Kidney (tissue), 13 donors: ENCODE measurements at regions not wholly inside any gene's neighbourhood (a gene's known extent, or its start where the extent isn't known, plus 50 kb on each side); places are given as distances from the start of the nearest gene placed in this dataset.
A peak's percentile ranks its signal among the peaks of the same experiment; 100 is the strongest.

ENCODE experiments used
- DNase-seq, 5 donors: peaks; one replicate each; pipeline ENCODE4 v3.0.0-alpha.2; 2013 to 2020
- FAIRE-seq: peaks from 2 replicates; lab custom pipeline; 2012; peaks lifted over from hg19 to GRCh38; lab: Jason Lieb, UNC
- H3K27ac ChIP-seq, 2 donors: one replicate each; pipeline ENCODE4 v1.7.0; 2013; ENCODE audit warnings: low read depth in 2 of 2, low read length in 2 of 2, inconsistent platforms in 1 of 2
- H3K27me3 ChIP-seq: one replicate; pipeline ENCODE4 v1.7.1; 2013; ENCODE audit warnings: low read length, inconsistent platforms; ENCODE audit not compliant: control insufficient read depth, insufficient read depth
- H3K36me3 ChIP-seq, 3 donors: one replicate each; pipeline versions ENCODE4 v1.7.0 to v1.7.1; 2013; ENCODE audit warnings: low read length in 3 of 3, control low read depth in 1 of 3, inconsistent platforms in 1 of 3; ENCODE audit not compliant: insufficient read depth in 3 of 3, control insufficient read depth in 2 of 3
- H3K4me1 ChIP-seq, 3 donors: one replicate each; pipeline versions ENCODE4 v1.7.0 to v1.7.1; 2013; ENCODE audit warnings: low read length in 3 of 3, inconsistent platforms in 1 of 3, low read depth in 1 of 3; ENCODE audit not compliant: control insufficient read depth in 2 of 3, insufficient read depth in 2 of 3
- H3K4me3 ChIP-seq, 3 donors: one replicate each; pipeline versions ENCODE4 v1.7.0 to v1.8.1; 2013; ENCODE audit warnings: low read length in 3 of 3, control low read depth in 1 of 3, inconsistent platforms in 1 of 3
- H3K9ac ChIP-seq, 3 donors: one replicate each; pipeline versions ENCODE4 v1.7.0 to v1.7.1; 2013; ENCODE audit warnings: low read length in 3 of 3, control low read depth in 1 of 3, inconsistent platforms in 1 of 3
- H3K9me3 ChIP-seq, 3 donors: one replicate each; pipeline versions ENCODE4 v1.7.0 to v1.7.1; 2013; ENCODE audit warnings: low read length in 3 of 3, control low read depth in 1 of 3, inconsistent platforms in 1 of 3; ENCODE audit not compliant: control insufficient read depth in 2 of 3, insufficient read depth in 1 of 3
- CTCF ChIP-seq: IDR thresholded peaks from 3 replicates; pipeline ENCODE4 v1.5.1; 2012; ENCODE audit warnings: mild to moderate bottlenecking, moderate library complexity, borderline replicate concordance; ENCODE audit not compliant: insufficient read depth; ENCODE audit errors: extremely low read depth
- intact Hi-C: fragments of 100-400 bp; cut with DNase I; formaldehyde crosslinking; loops from one replicate; pipeline ENCODE4 v1.11.1; 2022
- donor health status: control.
- donor health status: control.
- donor health status: control.
- donor health status: control.
- donor health status: control.
- donor health status: DM: yes; HTN: yes; CAD: no.
- donor health status: Normal renal cell carcinoma (clear cell type).

GRCh38 chr6:40148882-40149573, 214.8 kb upstream of the MOCS1 start:
- Histone ChIP-seq H3K4me3 (no peak overlapping the region), H3K4me1 (peaks cover 0 to 3% (median 0%) of the 10 kb centered on the region in 3 donors), H3K36me3 (no peaks in the 10 kb centered on the region), H3K9ac (no peak overlapping the region), H3K9me3 (no peaks in the 10 kb centered on the region), H3K27ac (no peak overlapping the region), H3K27me3 (no peaks in the 10 kb centered on the region)
- no peak for TF ChIP-seq CTCF
- FAIRE-seq: no peak
- intact Hi-C loops: no loop called here
- DNase-seq: no peak

GRCh38 chr6:40146902-40147301, 212.6 kb upstream of the MOCS1 start:
- FAIRE-seq: no peak
- H3K36me3 ChIP-seq: no peaks in the 10 kb centered on the region
- H3K27me3 ChIP-seq: no peaks in the 10 kb centered on the region
- peak in 1 of 5 donors; percentile 3 for DNase-seq
- peaks cover 0 to 3% (median 0%) of the 10 kb centered on the region in 3 donors for H3K4me1 ChIP-seq
- H3K27ac ChIP-seq: no peak overlapping the region
- no peak overlapping the region for H3K4me3 ChIP-seq
- intact Hi-C loops: no loop called here
- H3K9ac ChIP-seq: no peak overlapping the region
- TF ChIP-seq CTCF: no peak
- no peaks in the 10 kb centered on the region for H3K9me3 ChIP-seq

GRCh38 chr6:40139447-40139846, 205.2 kb upstream of the MOCS1 start:
- H3K27ac ChIP-seq: no peak overlapping the region
- DNase-seq: no peak
- no peaks in the 10 kb centered on the region for H3K9me3 ChIP-seq
- no peaks in the 10 kb centered on the region for H3K27me3 ChIP-seq
- no peak for TF ChIP-seq CTCF
- no peak overlapping the region for H3K9ac ChIP-seq
- intact Hi-C loops: no loop called here
- peaks cover 0 to 3% (median 0%) of the 10 kb centered on the region in 3 donors for H3K4me1 ChIP-seq
- H3K4me3 ChIP-seq: no peak overlapping the region
- no peak for FAIRE-seq
- no peaks in the 10 kb centered on the region for H3K36me3 ChIP-seq
